Neutrophil (primary cell): ENCODE measurements at regions not wholly inside any gene's neighbourhood (a gene's known extent, or its start where the extent isn't known, plus 50 kb on each side); places are given as distances from the start of the nearest gene placed in this dataset.

Experiments
- H3K27ac ChIP-seq: fragments of 200-600 bp; sonication (generic); 2 replicates; pipeline ENCODE4 v1.5.1; 2016; ENCODE audit warnings: mild to moderate bottlenecking, moderate library complexity
- H3K27me3 ChIP-seq: fragments of 200-600 bp; sonication (generic); 2 replicates; pipeline ENCODE4 v1.6.0; 2016; ENCODE audit warnings: mild to moderate bottlenecking
- H3K36me3 ChIP-seq: fragments of 200-600 bp; sonication (generic); 2 replicates; pipeline ENCODE4 v1.5.1; 2017
- H3K4me1 ChIP-seq, 2 experiments: fragments of 200-600 bp in 1 of 2; sonication (generic) in 1 of 2; 1 replicate in 1 of 2; 2 replicates in 1 of 2; pipeline versions ENCODE4 v1.5.1 to v1.6.1; 2013 to 2016; ENCODE audit warnings: low read depth in 1 of 2, low read length in 1 of 2, mild to moderate bottlenecking in 1 of 2, moderate library complexity in 1 of 2; ENCODE audit not compliant: control insufficient read depth in 1 of 2, insufficient read depth in 1 of 2
- H3K4me3 ChIP-seq, 2 experiments: fragments of 200-600 bp in 1 of 2; sonication (generic) in 1 of 2; 1 replicate in 1 of 2; 2 replicates in 1 of 2; pipeline ENCODE4 v1.5.1; 2013 to 2016; ENCODE audit warnings: low read depth in 1 of 2, low read length in 1 of 2, mild to moderate bottlenecking in 1 of 2, moderate library complexity in 1 of 2
- H3K9me3 ChIP-seq: fragments of 200-600 bp; sonication (generic); 2 replicates; pipeline ENCODE4 v1.5.1; 2016
- CTCF ChIP-seq: fragments of 200-600 bp; sonication (generic); IDR thresholded peaks from 2 replicates; pipeline ENCODE4 v1.5.1; 2016; ENCODE audit warnings: antibody characterized with exemption

- Histone ChIP-seq H3K27me3 (no peaks in the 10 kb centered on the region), H3K4me3 (no peak overlapping the region), H3K36me3 (no peaks in the 10 kb centered on the region), H3K4me1 (peaks cover 65 to 71% of the 10 kb centered on the region in 2 experiments), H3K9me3 (no peaks in the 10 kb centered on the region), H3K27ac (no peak overlapping the region)
- TF ChIP-seq CTCF, result no peak
Measured at GRCh38 chr17:55668312-55668920, 54.2 kb downstream of the TMEM100 start.

- Histone ChIP-seq H3K27ac (peak overlapping the region; percentile 72), H3K27me3 (no peaks in the 10 kb centered on the region), H3K4me3 (no peak overlapping the region), H3K4me1 (peaks cover 50 to 59% of the 10 kb centered on the region in 2 experiments), H3K9me3 (no peaks in the 10 kb centered on the region), H3K36me3 (no peaks in the 10 kb centered on the region)
- no peak for TF ChIP-seq CTCF
Measured at GRCh38 chr17:55666806-55667205, 55.9 kb downstream of the TMEM100 start.

- TF ChIP-seq CTCF, result no peak
- Histone ChIP-seq H3K27me3 (no peaks in the 10 kb centered on the region), H3K27ac (peak overlapping the region; percentile 78), H3K4me3 (peak overlapping the region in 1 of 2 experiments; percentile 5), H3K9me3 (no peaks in the 10 kb centered on the region), H3K4me1 (peaks cover 44 to 49% of the 10 kb centered on the region in 2 experiments), H3K36me3 (no peaks in the 10 kb centered on the region)
Measured at GRCh38 chr17:55664287-55664686, 58.4 kb downstream of the TMEM100 start.

GRCh38 chr17:55663400-55663799 lies 59.3 kb downstream of the TMEM100 start:
- TF ChIP-seq CTCF, result no peak
- Histone ChIP-seq H3K36me3 (no peaks in the 10 kb centered on the region), H3K4me1 (peaks cover 36 to 41% of the 10 kb centered on the region in 2 experiments), H3K9me3 (no peaks in the 10 kb centered on the region), H3K27ac (peak overlapping the region; percentile 78), H3K27me3 (no peaks in the 10 kb centered on the region), H3K4me3 (no peak overlapping the region)

- H3K27ac ChIP-seq, result no peak overlapping the region
Measured at GRCh38 chr17:55661963-55662834, 60.5 kb downstream of the TMEM100 start.

More at GRCh38 chr17:55661963-55662834, 60.5 kb downstream of the TMEM100 start:
- no peak overlapping the region for H3K4me3 ChIP-seq
- no peaks in the 10 kb centered on the region for H3K9me3 ChIP-seq
- H3K27me3 ChIP-seq, result no peaks in the 10 kb centered on the region
- peaks cover 26 to 33% of the 10 kb centered on the region in 2 experiments for H3K4me1 ChIP-seq
- H3K36me3 ChIP-seq, result no peaks in the 10 kb centered on the region
- TF ChIP-seq CTCF, result no peak
